ENCODE measurements at regions not wholly inside any gene's neighbourhood (a gene's known extent, or its start where the extent isn't known, plus 50 kb on each side); places are given as distances from the start of the nearest gene placed in this dataset.
"Not testable (repeated sequence)": the region's sequence is repeated elsewhere in the genome, so short reads cannot be mapped to it uniquely, and the experiment has no call there.

- TF ChIP-seq CTCF (IDR thresholded peaks at IDR 0.05), result no peak
- H3K36me3 ChIP-seq, result no peaks in the 10 kb centered on the region
- intact Hi-C loops (cut with DNase I; ENCODE audit: low total_unique reads), result no loop called here
- H3K9me3 ChIP-seq, result no peaks in the 10 kb centered on the region
- no peak for DNase-seq
- no peak overlapping the region for H3K27ac ChIP-seq
- no peaks in the 10 kb centered on the region for H3K4me1 ChIP-seq
- H3K4me3 ChIP-seq, result no peak overlapping the region
- H3K27me3 ChIP-seq, result no peaks in the 10 kb centered on the region
Observed at GRCh38 chr4:4655011-4655410, 113.2 kb upstream of the STX18 start.

- no peak for DNase-seq
- H3K4me1 ChIP-seq, result no peaks in the 10 kb centered on the region
- H3K27me3 ChIP-seq, result no peaks in the 10 kb centered on the region
- H3K36me3 ChIP-seq, result no peaks in the 10 kb centered on the region
- H3K4me3 ChIP-seq, result no peak overlapping the region
- no peak overlapping the region for H3K27ac ChIP-seq
- no peaks in the 10 kb centered on the region for H3K9me3 ChIP-seq
- no peak for TF ChIP-seq CTCF (IDR thresholded peaks at IDR 0.05)
- intact Hi-C loops (cut with DNase I; ENCODE audit: low total_unique reads), result no loop called here
Observed at GRCh38 chr4:4651811-4652755, 110.2 kb upstream of the STX18 start.

GRCh38 chr4:4647041-4647440 is 105.2 kb upstream of the STX18 start:
- intact Hi-C loops (cut with DNase I; ENCODE audit: low total_unique reads), result no loop called here
- no peak for DNase-seq
- Histone ChIP-seq H3K9me3 (no peaks in the 10 kb centered on the region), H3K4me3 (no peak overlapping the region), H3K4me1 (no peaks in the 10 kb centered on the region), H3K36me3 (no peaks in the 10 kb centered on the region), H3K27me3 (no peaks in the 10 kb centered on the region), H3K27ac (no peak overlapping the region)
- no peak for TF ChIP-seq CTCF (IDR thresholded peaks at IDR 0.05)

GRCh38 chr4:4645743-4646142 is 103.9 kb upstream of the STX18 start:
- intact Hi-C loops (cut with DNase I; ENCODE audit: low total_unique reads), result no loop called here
- Histone ChIP-seq H3K27ac (no peak overlapping the region), H3K36me3 (no peaks in the 10 kb centered on the region), H3K4me1 (no peaks in the 10 kb centered on the region), H3K27me3 (no peaks in the 10 kb centered on the region), H3K9me3 (no peaks in the 10 kb centered on the region), H3K4me3 (no peak overlapping the region)
- DNase-seq, result no peak
- no peak for TF ChIP-seq CTCF (IDR thresholded peaks at IDR 0.05)

DNA sequence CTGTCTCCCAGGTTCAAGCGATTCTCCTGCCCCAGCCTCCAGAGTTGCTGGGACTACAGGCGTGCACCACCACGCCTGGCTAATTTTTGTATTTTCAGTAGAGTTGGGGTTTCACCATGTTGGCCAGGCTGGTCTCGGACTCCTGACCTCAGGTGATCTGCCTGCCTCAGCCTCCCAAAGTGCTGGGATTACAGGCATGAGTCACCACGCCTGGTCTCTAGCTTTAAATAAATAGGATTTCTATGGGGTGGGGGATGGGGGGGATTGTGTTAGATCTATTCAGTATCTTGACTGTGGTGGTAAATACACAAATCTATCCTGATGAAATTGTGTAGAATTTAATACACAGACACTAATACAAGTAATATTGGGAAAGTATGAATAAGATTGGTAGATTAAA is 102.4 kb upstream of the STX18 start:
- intact Hi-C loops (cut with DNase I; ENCODE audit: low total_unique reads); H3K9me3 ChIP-seq; H3K27me3 ChIP-seq; H3K36me3 ChIP-seq; DNase-seq; H3K4me3 ChIP-seq; H3K27ac ChIP-seq; H3K4me1 ChIP-seq: not testable (repeated sequence)

GRCh38 chr4:4643743-4644142 is 101.9 kb upstream of the STX18 start:
- H3K9me3 ChIP-seq; intact Hi-C loops (cut with DNase I; ENCODE audit: low total_unique reads); DNase-seq; H3K36me3 ChIP-seq; H3K27ac ChIP-seq; H3K27me3 ChIP-seq; H3K4me1 ChIP-seq; H3K4me3 ChIP-seq: not testable (repeated sequence)
